GM19438 (cell line): ENCODE measurements at regions not wholly inside any gene's neighbourhood (a gene's known extent, or its start where the extent isn't known, plus 50 kb on each side); places are given as distances from the start of the nearest gene placed in this dataset.
"Not testable (repeated sequence)": the region's sequence is repeated elsewhere in the genome, so short reads cannot be mapped to it uniquely, and the experiment has no call there.

Source experiments
- ATAC-seq: cut with Tn5 transposase; IDR thresholded peaks from one replicate; pipeline ENCODE4 v1.9.1; 2021; ENCODE audit warnings: low read depth; ENCODE audit not compliant: unreplicated experiment

- no peak for ATAC-seq
Measured at GRCh38 chr3:115381931-115382330, 234.8 kb upstream of the ZBTB20 start.

DNA sequence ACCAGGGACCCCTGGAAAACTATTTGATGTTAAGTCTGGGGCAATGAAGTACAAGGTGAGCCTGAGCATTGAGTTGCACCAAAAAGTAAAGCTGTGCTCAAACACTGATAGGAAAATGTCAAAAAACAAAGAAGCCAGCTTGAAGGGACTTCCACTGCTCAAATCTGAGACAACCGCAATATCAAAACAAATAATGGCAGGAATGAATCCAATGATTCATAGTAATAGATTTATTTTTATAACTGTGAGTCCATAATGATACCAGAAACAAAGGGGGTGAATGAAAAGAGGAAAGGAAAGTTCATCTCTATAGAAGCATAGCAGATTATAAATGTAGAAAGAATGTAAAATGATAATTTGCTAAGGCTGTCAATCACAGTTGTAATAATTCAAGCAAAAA is 237.3 kb upstream of the ZBTB20 start:
- ATAC-seq: no peak

DNA sequence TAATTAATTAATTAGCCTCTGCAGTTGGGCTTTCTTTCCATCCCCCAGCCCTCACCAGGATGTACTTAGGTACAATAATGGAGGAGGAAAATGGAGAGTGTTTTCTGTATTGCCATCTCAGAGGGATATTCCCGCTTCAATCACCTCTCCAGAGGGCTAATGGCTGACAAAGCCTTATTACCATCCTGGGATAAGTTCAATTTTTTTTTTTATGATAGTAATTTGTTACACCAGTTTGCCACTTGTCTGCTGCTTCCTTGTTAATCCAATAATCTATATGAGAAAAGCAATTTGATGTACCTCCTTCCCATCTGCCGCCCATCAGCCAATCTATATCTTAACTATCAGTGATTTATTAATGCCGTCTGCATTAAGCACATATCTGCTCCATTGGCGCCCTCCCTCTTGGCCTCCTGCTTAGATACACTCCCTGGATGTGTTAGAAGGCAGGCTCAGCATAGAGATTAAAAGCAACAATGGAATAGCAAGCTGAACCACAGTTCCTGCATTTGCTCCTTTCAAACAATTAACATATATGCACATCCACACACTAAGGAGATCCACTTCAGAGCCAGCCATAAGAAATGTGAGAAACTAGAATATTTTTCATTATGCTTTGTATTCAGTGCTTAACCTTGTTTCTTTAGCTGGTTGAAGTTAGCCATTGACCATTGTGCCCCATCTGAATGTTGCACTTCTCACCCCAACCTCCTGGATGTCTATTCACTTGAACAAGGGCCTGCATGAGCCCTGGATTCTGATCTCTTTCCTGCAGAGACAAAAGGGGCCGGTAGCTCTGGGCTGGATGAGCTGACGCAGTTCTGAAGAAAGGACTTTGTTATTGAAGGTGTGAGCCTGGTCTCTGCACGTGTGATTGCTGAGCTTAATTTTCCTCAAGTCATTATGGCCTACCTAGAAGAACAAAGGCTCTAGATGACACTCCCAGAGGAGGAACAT is 237.3 kb upstream of the GAP43 start:
- no peak for ATAC-seq

DNA sequence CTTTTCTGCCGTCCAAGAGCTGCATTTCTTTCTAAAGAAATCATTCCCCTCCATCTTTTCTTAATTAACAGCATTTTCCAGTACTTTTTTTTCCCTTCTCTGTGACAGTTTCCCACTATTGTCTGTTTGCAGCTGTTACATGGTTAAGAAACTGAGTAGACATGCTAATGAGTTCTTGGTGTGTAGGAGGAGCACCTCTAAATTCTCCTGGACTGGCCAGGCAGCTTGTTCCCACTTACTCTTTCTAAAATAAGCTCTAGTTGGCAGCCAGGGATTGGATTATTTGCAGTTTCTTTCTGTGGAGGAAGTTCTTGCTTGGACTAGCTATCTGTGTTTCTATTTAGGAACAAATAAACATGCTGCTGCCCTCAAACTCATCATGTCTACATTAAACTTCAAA is 235.1 kb upstream of the GAP43 start:
- no peak for ATAC-seq

GRCh38 chr3:115388811-115389210 is 234.5 kb upstream of the GAP43 start:
- ATAC-seq: no peak

- no peak for ATAC-seq
Measured at GRCh38 chr3:115396801-115397200, 226.5 kb upstream of the GAP43 start.

GRCh38 chr3:115397433-115397832 is 225.9 kb upstream of the GAP43 start:
- ATAC-seq: no peak

GRCh38 chr3:115398506-115398905 is 224.8 kb upstream of the GAP43 start:
- ATAC-seq: no peak

GRCh38 chr3:115399750-115400149 is 223.6 kb upstream of the GAP43 start:
- no peak for ATAC-seq

GRCh38 chr3:115401298-115401697 is 222.0 kb upstream of the GAP43 start:
- ATAC-seq: no peak

- ATAC-seq: no peak
Measured at GRCh38 chr3:115401851-115402501, 221.3 kb upstream of the GAP43 start.

- no peak for ATAC-seq
Measured at GRCh38 chr3:115402651-115403050, 220.7 kb upstream of the GAP43 start.

- no peak for ATAC-seq
Measured at GRCh38 chr3:115403786-115404185, 219.5 kb upstream of the GAP43 start.

DNA sequence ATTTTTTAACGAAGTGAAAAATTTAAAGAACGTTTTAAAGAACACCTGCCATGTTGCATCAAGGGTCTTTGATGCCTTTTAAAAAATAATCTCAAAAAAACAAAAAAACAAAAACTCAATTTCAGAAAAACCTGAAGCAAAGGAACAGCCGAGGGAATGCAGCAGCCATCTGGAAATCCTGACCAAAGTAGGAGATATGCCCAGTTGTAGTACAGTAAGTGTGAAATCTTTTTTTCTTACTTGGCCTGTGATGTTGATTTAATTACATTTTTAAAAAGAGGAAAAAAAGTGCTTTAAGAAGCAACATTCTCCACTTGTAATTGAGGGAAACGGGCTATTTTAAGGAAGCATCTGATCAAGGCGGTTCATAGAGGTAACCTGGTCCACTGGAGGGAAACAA is 213.7 kb upstream of the GAP43 start:
- no peak for ATAC-seq

- not testable (repeated sequence) for ATAC-seq
Measured at GRCh38 chr3:115414610-115415009, 208.7 kb upstream of the GAP43 start.

DNA sequence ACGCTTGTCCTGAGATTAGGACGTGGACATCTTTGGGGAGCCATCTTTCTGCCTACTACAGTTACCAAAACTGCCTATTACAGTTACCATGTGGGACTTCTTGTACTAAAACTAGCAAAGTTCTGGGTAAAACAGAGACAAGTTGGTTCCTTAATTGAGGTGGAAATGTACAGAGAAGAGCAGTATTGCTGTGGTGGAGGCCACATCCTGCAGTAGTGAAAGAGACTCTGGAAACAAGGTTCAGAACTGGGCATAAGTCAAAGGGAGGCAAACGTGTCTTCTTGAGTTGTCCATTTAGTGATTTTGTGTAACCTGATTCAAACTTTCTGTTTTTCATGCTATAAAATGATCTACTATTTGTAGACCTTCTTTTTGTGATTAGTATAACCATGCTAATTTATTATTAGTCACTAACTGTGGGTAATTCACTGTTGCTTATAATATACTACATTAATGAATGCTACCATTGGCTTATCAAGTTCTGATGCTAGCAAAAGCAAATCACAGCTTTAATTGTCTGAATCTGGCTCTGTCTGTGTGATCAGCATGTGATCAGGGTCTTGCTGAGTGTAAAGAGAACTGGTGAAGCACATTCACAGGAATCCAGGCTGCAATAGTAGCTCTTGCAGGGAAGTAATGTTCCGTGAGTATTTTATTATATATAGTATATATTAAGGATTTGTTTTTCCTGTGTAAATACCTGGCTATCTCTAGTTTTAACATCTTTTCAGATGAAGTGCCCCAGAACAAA is 207.9 kb upstream of the GAP43 start:
- ATAC-seq: no peak

- ATAC-seq: no peak
Measured at GRCh38 chr3:115418583-115418982, 204.7 kb upstream of the GAP43 start.

GRCh38 chr3:115420086-115420485 is 203.2 kb upstream of the GAP43 start:
- ATAC-seq: no peak

- no peak for ATAC-seq
Measured at GRCh38 chr3:115423170-115423569, 200.1 kb upstream of the GAP43 start.

DNA sequence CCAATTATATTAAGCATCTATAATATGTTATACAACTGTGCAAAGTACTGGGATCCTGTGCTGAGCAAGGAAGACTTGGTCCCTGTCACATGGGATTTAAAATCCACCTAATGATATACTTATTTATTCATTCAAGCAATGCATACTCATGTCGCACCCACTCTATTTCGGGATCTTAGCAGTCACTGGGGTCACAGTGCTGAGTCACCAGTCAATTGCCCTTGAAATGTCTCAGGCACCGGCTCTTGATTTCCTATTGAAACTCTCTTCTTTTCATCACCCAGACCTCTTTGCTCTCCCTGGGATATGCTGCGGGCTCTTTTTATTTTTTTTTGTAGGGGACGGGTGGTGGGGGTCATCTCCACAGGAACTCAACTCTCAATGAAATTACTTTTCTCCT is 194.5 kb upstream of the GAP43 start:
- ATAC-seq: no peak

DNA sequence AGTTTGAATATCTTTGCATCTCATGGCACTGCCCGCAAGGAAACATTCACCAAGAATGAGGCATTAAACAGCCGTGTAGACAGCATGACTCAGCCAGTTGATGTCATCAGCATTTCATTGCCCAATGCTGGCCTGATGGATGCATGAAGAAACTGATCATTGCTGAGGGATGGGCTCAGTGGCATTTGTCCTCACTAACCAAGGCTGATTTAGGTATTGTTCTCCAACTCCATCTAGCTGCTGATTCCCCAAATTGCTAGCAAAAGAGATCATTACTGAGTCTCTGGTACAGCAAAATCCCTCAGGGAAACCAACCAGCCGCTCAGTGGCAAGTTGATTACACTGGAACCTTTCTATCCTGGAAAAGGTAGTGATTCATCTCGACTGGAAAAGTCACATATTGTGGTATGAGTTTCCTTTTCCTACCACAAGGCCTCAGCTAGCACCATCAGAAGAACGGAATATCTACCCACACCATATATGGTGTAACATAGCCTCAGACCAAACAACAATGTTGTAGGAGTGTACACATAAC is 186.5 kb upstream of the GAP43 start:
- no peak for ATAC-seq
